Lung microvascular endothelial cell (primary cell): ENCODE measurements at regions not wholly inside any gene's neighbourhood (a gene's known extent, or its start where the extent isn't known, plus 50 kb on each side); places are given as distances from the start of the nearest gene placed in this dataset.
"Not testable (repeated sequence)": the region's sequence is repeated elsewhere in the genome, so short reads cannot be mapped to it uniquely, and the experiment has no call there.

ENCODE experiments used
- DNase-seq, 2 donors: peaks; one replicate each; pipeline versions ENCODE4 v3.0.0 to v3.0.0-alpha.2; 2010; ENCODE audit warnings: low read depth in 2 of 2

- DNase-seq: no peak
Measured at GRCh38 chr1:234780112-234780511, 170.1 kb upstream of the IRF2BP2 start.

DNA sequence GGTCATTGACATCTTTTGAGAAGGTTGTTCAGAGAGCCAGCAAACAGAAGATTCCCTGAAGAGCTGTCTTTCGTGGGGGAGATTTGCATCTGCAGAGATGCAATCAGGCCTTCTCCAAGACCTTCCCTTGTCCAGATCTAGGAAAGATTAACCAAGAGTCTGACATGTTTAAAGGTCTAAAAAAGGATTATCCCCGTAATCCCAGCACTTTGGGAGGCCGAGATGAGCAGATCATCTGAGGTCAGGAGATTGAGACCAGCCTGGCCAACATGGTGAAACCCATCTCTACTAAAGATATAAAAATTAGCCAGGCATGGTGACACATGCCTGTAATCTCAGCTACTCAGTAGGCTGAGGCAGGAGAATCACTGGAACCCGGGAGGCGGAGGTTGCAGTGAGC is 169.6 kb upstream of the IRF2BP2 start:
- DNase-seq: not testable (repeated sequence)

- no peak for DNase-seq
Measured at GRCh38 chr1:234779160-234779538, 169.2 kb upstream of the IRF2BP2 start.

GRCh38 chr1:234778221-234779159 is 168.5 kb upstream of the IRF2BP2 start:
- peak in 1 of 2 donors; percentile 38 for DNase-seq

DNA sequence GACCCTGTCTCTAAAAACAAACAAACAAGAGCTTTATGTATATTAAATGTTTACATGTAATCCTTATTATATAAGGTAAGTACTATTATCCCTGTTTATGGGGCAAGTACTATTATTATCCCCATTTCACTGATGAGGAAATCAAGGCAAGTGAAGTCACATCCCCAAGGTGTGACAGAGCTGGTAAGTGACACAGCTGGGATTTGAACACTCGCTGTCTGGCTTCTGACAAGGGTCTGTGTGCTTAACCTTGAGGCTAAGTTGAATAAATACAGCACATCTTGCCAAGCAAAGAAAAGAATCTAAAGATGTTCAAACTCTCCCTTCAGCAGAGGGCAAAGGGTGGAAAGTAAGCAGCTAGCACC is 167.9 kb upstream of the IRF2BP2 start:
- no peak for DNase-seq

DNA sequence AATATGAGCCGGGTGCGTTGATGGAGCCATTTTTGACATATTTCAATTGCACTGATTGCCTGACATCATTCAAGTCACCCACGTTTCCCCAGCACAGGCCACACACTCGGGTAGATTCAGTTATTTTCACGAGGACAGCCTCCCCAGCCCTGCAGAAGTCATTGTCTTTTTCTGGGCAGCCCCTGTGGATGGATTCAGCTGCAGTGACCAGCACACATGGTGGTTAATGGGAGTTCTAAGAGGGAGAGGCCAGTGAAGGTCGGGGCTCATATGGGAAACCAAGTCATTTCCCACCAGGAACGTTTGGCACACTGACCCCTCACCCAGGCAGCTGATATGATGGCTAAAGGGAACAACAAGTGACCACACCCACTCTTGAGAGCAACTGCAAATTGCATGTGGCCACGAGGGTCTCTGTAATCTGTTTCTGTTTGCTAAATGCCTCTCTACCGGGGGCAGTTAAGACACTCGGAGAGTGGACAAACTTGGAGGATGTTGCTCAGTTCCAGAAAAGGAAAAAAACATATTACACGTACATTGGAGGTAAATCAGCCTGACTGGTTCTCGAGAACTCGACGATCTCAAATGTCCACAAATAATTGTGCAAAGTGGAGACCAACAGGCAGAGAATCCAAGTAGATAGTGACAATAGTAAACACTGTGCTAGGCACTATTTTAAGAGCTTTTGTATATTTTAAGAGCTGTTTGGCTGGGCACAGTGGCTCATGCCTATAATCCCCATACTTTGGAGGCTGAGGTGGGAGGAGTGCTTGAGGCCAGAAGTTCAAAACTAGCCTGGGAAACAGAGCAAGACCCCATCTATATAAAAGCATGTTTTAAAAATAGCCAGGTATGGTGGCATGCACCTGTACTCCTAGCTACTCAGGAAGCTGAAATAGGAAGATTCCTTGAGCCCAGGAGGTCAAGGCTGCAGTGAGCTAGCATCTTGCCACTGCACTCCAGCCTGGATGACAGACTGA is 167.2 kb upstream of the IRF2BP2 start:
- peak in 1 of 2 donors; percentile 6 for DNase-seq

DNA sequence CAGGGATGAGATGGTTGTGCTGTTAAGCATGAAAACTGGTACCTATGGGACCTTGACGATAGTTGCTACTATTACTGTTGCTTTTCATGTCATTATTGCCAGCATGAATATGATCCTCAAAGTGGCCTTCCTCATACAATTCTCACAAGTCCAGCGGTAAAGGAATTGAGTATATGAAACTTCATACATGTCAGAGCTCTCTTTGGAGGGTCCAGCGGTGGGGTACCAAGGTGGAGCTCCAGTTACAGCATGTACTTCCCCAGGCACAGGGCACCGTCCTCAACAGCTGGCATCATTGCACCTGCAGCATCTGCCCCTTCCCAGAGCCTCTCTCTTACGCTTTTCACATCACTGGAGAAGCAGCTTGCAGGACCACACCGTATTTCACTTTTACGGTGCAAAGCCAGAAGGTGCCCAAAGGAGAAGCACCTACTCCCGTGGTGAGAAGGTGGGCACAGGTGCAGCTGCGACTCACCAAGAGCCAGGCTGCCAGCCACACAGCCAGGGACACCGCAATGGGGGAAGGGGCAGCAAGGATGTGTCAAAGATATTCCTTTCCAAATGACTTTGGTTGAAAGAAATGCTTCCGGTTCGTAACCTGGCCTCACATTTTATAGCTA is 166.4 kb upstream of the IRF2BP2 start:
- DNase-seq: no peak

DNA sequence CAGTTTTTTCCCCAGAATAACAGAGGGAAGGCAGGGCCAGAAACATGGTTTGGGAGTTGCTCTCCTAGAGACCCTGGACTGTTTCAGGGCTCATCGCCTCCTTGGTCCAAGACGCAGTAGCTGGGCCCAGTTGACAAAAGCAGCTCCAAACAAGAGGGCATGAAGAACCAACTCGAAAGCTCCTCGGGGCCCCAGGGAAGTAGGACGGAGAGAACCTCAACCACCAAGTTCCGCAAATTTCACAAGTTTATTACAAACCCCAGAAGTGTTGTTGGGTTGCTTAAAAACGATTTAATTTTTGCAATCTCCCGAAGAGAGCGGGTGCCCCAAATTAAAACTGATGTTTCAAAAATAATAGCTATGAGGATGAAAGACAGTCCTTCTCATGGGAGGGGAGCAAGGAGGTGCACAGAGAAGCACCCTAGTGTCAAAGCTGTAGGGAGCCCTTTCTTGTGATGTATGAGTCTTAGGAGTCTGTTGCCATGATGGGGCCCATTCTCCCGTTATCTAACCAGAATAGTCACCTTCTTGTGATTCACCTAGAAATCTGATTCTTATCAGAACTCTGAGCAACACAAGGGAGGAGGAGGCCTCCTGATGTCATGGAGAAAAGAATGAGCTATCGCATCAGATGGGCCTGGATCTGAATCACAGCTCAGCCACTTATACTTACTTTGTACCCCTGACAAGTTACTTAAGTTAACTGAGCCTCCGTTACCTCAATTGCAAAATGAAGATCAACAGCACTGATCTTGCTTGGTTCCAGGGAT is 165.7 kb upstream of the IRF2BP2 start:
- DNase-seq: no peak

DNA sequence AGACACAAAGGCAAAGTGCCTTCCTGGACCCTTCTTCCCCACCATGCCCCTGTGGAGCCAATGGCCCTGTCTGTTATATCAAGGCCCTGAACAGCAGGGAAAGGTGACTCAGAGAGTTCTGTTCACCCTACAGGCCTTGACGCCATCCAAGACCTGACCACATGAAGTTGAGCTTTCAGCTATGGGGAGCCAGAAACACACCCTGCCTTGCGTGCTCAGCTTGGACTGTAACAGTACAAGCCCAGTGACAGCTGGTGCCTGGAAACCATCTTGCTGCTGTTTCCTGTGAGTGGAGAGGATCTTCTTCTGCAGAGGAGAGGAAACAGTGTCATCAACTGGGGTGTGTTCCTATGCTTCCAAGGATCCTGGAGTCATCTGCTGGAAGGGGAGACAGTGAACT is 165.0 kb upstream of the IRF2BP2 start:
- DNase-seq: no peak

DNA sequence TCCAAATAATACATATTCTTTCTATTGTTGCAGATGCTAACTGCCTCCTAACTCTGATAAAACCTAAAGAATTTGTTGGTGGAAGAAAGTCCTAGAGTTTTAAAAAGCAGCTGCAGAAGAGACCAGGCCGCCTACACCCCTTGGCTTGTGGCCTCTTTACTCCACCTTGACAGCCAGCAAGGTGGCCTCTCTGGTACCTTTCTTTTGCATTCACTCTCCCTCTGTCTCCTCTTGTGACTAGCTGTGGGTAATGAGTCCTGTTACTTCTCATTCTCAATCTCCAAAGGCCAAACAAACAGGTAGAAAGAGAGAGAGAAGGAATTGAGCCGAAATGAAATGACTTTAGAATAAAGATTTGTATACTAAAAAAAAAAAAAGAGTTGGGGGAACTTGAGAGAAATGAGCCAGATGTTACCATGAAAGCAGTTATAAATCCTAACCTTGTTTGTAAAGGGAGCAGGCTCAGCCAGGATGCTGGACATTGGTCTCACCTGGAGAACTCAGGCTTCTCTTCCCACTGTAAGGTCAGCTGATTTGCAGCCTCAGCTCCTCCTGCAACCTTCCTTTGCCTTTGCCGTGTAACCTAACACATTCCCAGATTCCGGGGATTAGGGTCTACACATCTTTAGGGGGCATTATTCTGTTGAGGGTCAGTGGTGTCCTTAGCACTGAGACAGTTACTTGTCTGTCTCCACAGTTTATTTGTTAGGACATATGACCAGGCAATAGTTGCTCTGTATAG is 164.1 kb upstream of the IRF2BP2 start:
- no peak for DNase-seq

GRCh38 chr1:234772345-234773147 is 162.6 kb upstream of the IRF2BP2 start:
- DNase-seq: peak; percentile 48 to 99

DNA sequence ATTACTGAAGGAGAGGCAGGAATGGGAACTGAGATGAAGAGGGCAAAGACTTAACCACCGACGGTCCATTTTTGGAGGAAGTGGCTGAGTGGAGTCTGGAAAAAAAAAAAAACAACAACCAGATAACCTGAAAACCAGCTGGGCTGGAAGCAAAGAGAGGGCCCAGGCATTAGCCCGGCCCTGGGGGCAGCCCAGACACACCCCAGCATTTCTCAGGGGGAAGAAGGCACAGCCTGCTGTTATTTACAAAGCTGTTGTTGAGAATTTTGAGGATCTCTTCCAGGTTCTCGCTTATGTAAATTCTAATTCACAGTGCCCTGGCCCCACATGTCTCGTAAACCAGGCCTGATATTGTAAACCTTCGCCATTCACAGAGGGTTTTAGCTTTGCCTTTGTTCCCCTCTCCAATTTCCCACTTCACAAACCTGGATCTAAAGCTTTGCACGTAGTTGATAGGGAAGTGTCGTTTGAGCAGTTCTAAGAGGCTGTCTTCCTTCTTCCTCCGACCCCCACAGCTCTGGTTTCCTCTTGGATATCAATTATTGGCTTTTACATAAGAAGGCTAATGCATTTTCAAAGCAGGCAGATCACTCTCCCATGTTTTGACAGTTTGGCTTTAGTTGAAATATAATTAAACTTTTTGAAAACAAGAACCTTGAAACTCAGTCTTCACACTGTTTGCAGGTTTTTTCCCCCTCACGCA is 161.8 kb upstream of the IRF2BP2 start:
- DNase-seq: no peak

GRCh38 chr1:234770924-234771540 is 161.1 kb upstream of the IRF2BP2 start:
- DNase-seq: no peak

DNA sequence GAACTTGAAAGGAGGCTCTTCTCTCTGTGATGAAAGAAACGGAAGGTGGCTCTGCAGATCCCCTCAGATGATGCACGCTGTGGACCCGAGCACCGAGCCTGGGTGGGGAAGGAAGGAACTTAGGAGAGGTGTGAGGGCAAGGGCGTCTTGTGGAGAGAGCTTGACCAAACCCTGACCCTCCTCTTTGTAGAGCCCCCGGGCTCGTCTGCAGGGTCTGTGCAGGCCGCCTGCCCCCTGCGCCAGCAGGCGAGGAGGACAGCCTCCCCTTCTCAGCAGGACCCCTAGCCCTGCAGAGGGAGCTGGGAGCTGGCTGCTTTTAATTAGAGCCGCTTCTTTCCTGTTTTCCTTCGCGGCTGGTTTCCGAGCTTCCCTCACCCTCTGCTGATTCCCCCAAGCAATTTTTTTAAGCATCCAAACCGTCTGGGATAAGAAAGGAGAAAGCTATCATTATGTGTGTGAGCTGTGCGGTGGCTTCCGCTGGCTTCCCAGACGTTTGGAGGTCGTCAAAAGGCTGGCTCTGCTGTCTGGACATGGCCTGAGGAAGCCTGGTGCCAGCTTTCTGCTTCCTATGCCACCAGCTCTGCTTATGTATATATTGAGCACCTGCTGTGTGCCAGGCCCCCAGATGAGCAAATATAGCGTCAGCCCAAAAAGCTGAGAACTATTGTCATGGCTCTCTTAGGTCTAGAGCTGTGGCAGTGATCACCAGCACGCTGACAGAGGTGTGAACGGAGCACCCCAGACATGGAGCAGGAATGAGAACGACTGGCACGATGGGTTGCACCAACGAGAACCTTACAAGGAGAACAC is 160.2 kb upstream of the IRF2BP2 start:
- no peak for DNase-seq

- DNase-seq: no peak
Measured at GRCh38 chr1:234769284-234769985, 159.5 kb upstream of the IRF2BP2 start.

DNA sequence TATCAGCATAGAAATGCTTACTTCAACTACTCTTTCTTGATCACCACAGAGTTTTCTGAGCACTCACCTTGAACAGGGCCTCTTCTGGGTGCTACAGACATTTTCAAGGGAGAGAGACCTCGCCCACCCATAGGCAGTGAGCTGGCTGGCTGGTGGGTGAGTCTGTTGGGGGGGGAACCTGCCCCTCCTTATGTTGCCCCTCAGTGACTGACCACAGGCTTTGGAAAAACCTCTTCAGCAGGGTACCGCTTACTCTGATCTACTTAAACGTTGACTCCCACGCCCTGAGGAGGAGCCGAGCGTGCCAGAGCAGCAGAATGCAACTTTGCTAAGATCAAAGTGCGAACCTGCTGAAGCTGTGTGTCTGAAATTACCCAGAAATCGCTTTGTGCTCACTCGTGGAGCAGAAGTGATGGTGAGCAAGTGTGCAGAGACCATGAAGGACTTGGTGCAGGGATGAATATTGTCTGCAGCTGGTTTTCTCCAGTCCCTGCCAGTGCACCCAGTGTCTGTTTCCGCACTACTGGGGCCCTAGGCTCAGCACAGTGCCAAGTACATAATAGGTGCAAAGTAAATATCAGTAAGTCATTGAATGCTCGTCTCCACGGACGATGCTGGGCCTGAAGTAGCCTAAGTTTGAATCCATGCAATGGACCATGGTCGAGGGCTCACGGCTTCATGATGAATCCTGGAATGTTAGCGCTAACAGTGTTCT is 158.7 kb upstream of the IRF2BP2 start:
- no peak for DNase-seq
